ENCODE measurements at regions not wholly inside any gene's neighbourhood (a gene's known extent, or its start where the extent isn't known, plus 50 kb on each side); places are given as distances from the start of the nearest gene placed in this dataset.

GRCh38 chr12:61272441-61272840 is 987.8 kb upstream of the USP15 start:
- Histone ChIP-seq H4K20me1 (ENCODE audit: low read depth, low read length) (no peaks in the 10 kb centered on the region), H3K79me2 (ENCODE audit: insufficient read depth, low read length) (no peaks in the 10 kb centered on the region), H2AFZ (ENCODE audit: low read depth, low read length, severe bottlenecking) (no peak overlapping the region), H3K9me3 (ENCODE audit: insufficient read depth, low read length) (no peaks in the 10 kb centered on the region), H3K9ac (ENCODE audit: low read length) (no peak overlapping the region), H3K27ac (ENCODE audit: low read depth, low read length) (no peak overlapping the region), H3K9me2 (replicated peaks; ENCODE audit: insufficient read depth, low read length) (no peaks in the 10 kb centered on the region; the same call in 1 of the 2 replicates), H3K4me2 (ENCODE audit: low read depth, low read length, poor library complexity, severe bottlenecking) (no peak overlapping the region), H3K4me3 (ENCODE audit: insufficient read depth, low read length, poor library complexity, severe bottlenecking) (no peak overlapping the region), H3F3A (ENCODE audit: insufficient read depth) (no peaks in the 10 kb centered on the region), H3K36me3 (ENCODE audit: low read length) (no peaks in the 10 kb centered on the region), H3K27me3 (ENCODE audit: low read length) (no peaks in the 10 kb centered on the region)
- no peak for TF ChIP-seq EZH2phosphoT487 (conservative IDR thresholded peaks at IDR 0.05; ENCODE audit: low read length)
- TF ChIP-seq CTCF (IDR thresholded peaks at IDR 0.05; ENCODE audit: insufficient read depth, low read length, poor library complexity, severe bottlenecking): no peak

GRCh38 chr12:61282790-61283575 is 977.2 kb upstream of the USP15 start:
- Histone ChIP-seq H4K20me1 (ENCODE audit: low read depth, low read length) (no peaks in the 10 kb centered on the region), H3K4me3 (ENCODE audit: insufficient read depth, low read length, poor library complexity, severe bottlenecking) (no peak overlapping the region), H3K9me3 (ENCODE audit: insufficient read depth, low read length) (no peaks in the 10 kb centered on the region), H3K9ac (ENCODE audit: low read length) (no peak overlapping the region), H3F3A (ENCODE audit: insufficient read depth) (no peaks in the 10 kb centered on the region), H3K27ac (ENCODE audit: low read depth, low read length) (no peak overlapping the region), H3K9me2 (replicated peaks; ENCODE audit: insufficient read depth, low read length) (no peaks in the 10 kb centered on the region), H2AFZ (ENCODE audit: low read depth, low read length, severe bottlenecking) (no peak overlapping the region), H3K79me2 (ENCODE audit: insufficient read depth, low read length) (no peaks in the 10 kb centered on the region), H3K4me2 (ENCODE audit: low read depth, low read length, poor library complexity, severe bottlenecking) (no peak overlapping the region), H3K36me3 (ENCODE audit: low read length) (no peaks in the 10 kb centered on the region), H3K27me3 (ENCODE audit: low read length) (no peaks in the 10 kb centered on the region)
- TF ChIP-seq EZH2phosphoT487 (conservative IDR thresholded peaks at IDR 0.05; ENCODE audit: low read length): no peak
- TF ChIP-seq CTCF (IDR thresholded peaks at IDR 0.05; ENCODE audit: insufficient read depth, low read length, poor library complexity, severe bottlenecking): no peak

GRCh38 chr12:61290473-61290872 is 969.7 kb upstream of the USP15 start:
- Histone ChIP-seq H4K20me1 (ENCODE audit: low read depth, low read length) (no peaks in the 10 kb centered on the region), H3K27me3 (ENCODE audit: low read length) (no peaks in the 10 kb centered on the region), H3K79me2 (ENCODE audit: insufficient read depth, low read length) (no peaks in the 10 kb centered on the region), H3K9me2 (replicated peaks; ENCODE audit: insufficient read depth, low read length) (no peaks in the 10 kb centered on the region), H3K36me3 (ENCODE audit: low read length) (no peaks in the 10 kb centered on the region), H3K9ac (ENCODE audit: low read length) (no peak overlapping the region), H2AFZ (ENCODE audit: low read depth, low read length, severe bottlenecking) (no peak overlapping the region), H3F3A (ENCODE audit: insufficient read depth) (no peaks in the 10 kb centered on the region), H3K4me3 (ENCODE audit: insufficient read depth, low read length, poor library complexity, severe bottlenecking) (no peak overlapping the region), H3K27ac (ENCODE audit: low read depth, low read length) (no peak overlapping the region), H3K4me2 (ENCODE audit: low read depth, low read length, poor library complexity, severe bottlenecking) (no peak overlapping the region), H3K9me3 (ENCODE audit: insufficient read depth, low read length) (no peaks in the 10 kb centered on the region)
- no peak for TF ChIP-seq CTCF (IDR thresholded peaks at IDR 0.05; ENCODE audit: insufficient read depth, low read length, poor library complexity, severe bottlenecking)
- no peak for TF ChIP-seq EZH2phosphoT487 (conservative IDR thresholded peaks at IDR 0.05; ENCODE audit: low read length)
